ENCODE measurements at regions not wholly inside any gene's neighbourhood (a gene's known extent, or its start where the extent isn't known, plus 50 kb on each side); places are given as distances from the start of the nearest gene placed in this dataset.
"Not testable (repeated sequence)": the region's sequence is repeated elsewhere in the genome, so short reads cannot be mapped to it uniquely, and the experiment has no call there.

GRCh38 chr21:28069450-28069923 is 923.2 kb downstream of the LTN1 start:
- DNase-seq (ENCODE audit: low read depth): no peak

- no peak for DNase-seq (ENCODE audit: low read depth)
Observed at GRCh38 chr21:28068455-28069358, 924.0 kb downstream of the LTN1 start.

- no peak for DNase-seq (ENCODE audit: low read depth)
Observed at GRCh38 chr21:28066596-28067387, 925.9 kb downstream of the LTN1 start.

- no peak for DNase-seq (ENCODE audit: low read depth)
Observed at GRCh38 chr21:28066076-28066475, 926.6 kb downstream of the LTN1 start.

GRCh38 chr21:28063241-28064216 is 929.1 kb downstream of the LTN1 start:
- no peak for DNase-seq (ENCODE audit: low read depth)

- DNase-seq (ENCODE audit: low read depth): not testable (repeated sequence)
Observed at GRCh38 chr21:28052956-28053355, 939.7 kb downstream of the LTN1 start.

- DNase-seq (ENCODE audit: low read depth): not testable (repeated sequence)
Observed at GRCh38 chr21:28051649-28052048, 941.0 kb downstream of the LTN1 start.

- DNase-seq (ENCODE audit: low read depth): not testable (repeated sequence)
Observed at GRCh38 chr21:28035692-28036091, 957.0 kb downstream of the LTN1 start.

GRCh38 chr21:28034916-28035315 is 957.8 kb downstream of the LTN1 start:
- DNase-seq (ENCODE audit: low read depth): not testable (repeated sequence)

GRCh38 chr21:28034334-28034733 is 958.3 kb downstream of the LTN1 start:
- DNase-seq (ENCODE audit: low read depth): not testable (repeated sequence)

GRCh38 chr21:28032652-28033051 is 960.0 kb downstream of the LTN1 start:
- not testable (repeated sequence) for DNase-seq (ENCODE audit: low read depth)

GRCh38 chr21:28031066-28031465 is 961.6 kb downstream of the LTN1 start:
- not testable (repeated sequence) for DNase-seq (ENCODE audit: low read depth)

- no peak for DNase-seq (ENCODE audit: low read depth)
Observed at GRCh38 chr21:28025111-28025510, 967.6 kb downstream of the LTN1 start.

- no peak for DNase-seq (ENCODE audit: low read depth)
Observed at GRCh38 chr21:28018741-28019669, 973.7 kb downstream of the LTN1 start.

- no peak for DNase-seq (ENCODE audit: low read depth)
Observed at GRCh38 chr21:28018213-28018612, 974.5 kb downstream of the LTN1 start.

- DNase-seq (ENCODE audit: low read depth): no peak
Observed at GRCh38 chr21:28016571-28016970, 976.1 kb downstream of the LTN1 start.

GRCh38 chr21:28013123-28013522 is 979.6 kb downstream of the LTN1 start:
- not testable (repeated sequence) for DNase-seq (ENCODE audit: low read depth)

- not testable (repeated sequence) for DNase-seq (ENCODE audit: low read depth)
Observed at GRCh38 chr21:28011970-28012369, 980.7 kb downstream of the LTN1 start.

- not testable (repeated sequence) for DNase-seq (ENCODE audit: low read depth)
Observed at GRCh38 chr21:28008245-28008644, 984.4 kb downstream of the LTN1 start.

- not testable (repeated sequence) for DNase-seq (ENCODE audit: low read depth)
Observed at GRCh38 chr21:28003627-28004026, 989.0 kb downstream of the LTN1 start.
